ENCODE measurements at regions not wholly inside any gene's neighbourhood (a gene's known extent, or its start where the extent isn't known, plus 50 kb on each side); places are given as distances from the start of the nearest gene placed in this dataset.

DNA sequence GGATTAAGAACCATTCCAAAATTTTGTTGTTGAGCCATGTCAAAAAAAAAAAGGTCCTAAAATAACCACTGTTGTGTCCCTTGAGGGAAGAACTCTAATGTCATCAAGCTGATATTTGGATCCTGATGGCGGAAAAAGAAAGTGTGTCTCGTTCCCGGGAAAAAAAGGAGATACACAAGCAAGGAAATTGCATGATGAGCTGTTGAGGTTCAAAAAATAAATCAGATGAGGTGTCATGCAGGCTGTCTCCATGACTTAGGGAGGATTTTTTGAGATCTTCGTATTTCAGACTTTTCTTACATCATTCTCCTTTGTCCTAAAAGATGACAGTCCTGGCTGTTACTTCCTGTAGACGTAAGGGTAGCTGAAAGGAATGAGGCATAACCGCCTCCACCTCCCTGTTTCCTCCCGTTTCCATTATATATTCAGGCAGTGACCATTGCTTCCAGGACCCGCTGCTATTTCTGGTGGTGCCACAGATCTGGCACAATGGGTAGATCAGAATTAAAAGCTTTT is 117.3 kb upstream of the TNFAIP3 start:
- Histone ChIP-seq H3K27me3 (replicated peaks; ENCODE audit: insufficient read depth) (no peaks in the 10 kb centered on the region), H3K4me1 (ENCODE audit: control insufficient read depth in 1 of 2, low read depth in 2 of 2) (peaks cover 0 to 13% of the 10 kb centered on the region in 2 donors), H3K27ac (no peak overlapping the region), H3K9me3 (no peaks in the 10 kb centered on the region), H3K36me3 (no peaks in the 10 kb centered on the region), H3K4me3 (peak overlapping the region; percentile 22)
- no peak for ATAC-seq (ENCODE audit: insufficient number of reproducible peaks, low FRiP score, low read depth)
- no peak for DNase-seq (ENCODE audit: low spot score)
- TF ChIP-seq, protein P1, sequence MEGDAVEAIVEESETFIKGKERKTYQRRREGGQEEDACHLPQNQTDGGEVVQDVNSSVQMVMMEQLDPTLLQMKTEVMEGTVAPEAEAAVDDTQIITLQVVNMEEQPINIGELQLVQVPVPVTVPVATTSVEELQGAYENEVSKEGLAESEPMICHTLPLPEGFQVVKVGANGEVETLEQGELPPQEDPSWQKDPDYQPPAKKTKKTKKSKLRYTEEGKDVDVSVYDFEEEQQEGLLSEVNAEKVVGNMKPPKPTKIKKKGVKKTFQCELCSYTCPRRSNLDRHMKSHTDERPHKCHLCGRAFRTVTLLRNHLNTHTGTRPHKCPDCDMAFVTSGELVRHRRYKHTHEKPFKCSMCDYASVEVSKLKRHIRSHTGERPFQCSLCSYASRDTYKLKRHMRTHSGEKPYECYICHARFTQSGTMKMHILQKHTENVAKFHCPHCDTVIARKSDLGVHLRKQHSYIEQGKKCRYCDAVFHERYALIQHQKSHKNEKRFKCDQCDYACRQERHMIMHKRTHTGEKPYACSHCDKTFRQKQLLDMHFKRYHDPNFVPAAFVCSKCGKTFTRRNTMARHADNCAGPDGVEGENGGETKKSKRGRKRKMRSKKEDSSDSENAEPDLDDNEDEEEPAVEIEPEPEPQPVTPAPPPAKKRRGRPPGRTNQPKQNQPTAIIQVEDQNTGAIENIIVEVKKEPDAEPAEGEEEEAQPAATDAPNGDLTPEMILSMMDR (IDR thresholded peaks at IDR 0.05), result no peak

DNA sequence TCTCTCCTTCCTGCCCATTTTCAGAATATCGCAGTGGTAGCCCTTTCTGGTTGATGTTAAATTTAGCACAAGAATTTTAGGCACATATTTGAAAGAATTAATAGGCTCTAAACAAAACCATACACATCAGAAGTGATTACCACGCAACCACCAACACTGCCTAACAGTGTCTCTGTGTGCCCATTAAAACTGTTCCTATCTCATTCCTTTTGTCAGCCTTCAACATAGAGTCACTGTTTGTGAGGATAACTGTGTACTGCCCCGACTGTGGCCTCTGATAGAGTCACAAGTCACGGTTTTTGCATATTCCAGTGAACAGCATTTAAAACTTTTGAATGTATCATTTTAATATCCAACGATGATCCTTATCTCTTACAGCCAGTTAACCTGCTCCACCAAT is 116.8 kb upstream of the TNFAIP3 start:
- DNase-seq (ENCODE audit: low spot score) (no peak), ATAC-seq (ENCODE audit: insufficient number of reproducible peaks, low FRiP score, low read depth) (no peak)
- TF ChIP-seq, protein P1 (IDR thresholded peaks at IDR 0.05), result no peak
- H3K9me3 ChIP-seq, result no peaks in the 10 kb centered on the region
- no peak overlapping the region for H3K27ac ChIP-seq
- peaks cover 0 to 13% of the 10 kb centered on the region in 2 donors for H3K4me1 ChIP-seq (ENCODE audit: control insufficient read depth in 1 of 2, low read depth in 2 of 2)
- no peak overlapping the region for H3K4me3 ChIP-seq
- H3K27me3 ChIP-seq (replicated peaks; ENCODE audit: insufficient read depth), result no peaks in the 10 kb centered on the region
- no peaks in the 10 kb centered on the region for H3K36me3 ChIP-seq

DNA sequence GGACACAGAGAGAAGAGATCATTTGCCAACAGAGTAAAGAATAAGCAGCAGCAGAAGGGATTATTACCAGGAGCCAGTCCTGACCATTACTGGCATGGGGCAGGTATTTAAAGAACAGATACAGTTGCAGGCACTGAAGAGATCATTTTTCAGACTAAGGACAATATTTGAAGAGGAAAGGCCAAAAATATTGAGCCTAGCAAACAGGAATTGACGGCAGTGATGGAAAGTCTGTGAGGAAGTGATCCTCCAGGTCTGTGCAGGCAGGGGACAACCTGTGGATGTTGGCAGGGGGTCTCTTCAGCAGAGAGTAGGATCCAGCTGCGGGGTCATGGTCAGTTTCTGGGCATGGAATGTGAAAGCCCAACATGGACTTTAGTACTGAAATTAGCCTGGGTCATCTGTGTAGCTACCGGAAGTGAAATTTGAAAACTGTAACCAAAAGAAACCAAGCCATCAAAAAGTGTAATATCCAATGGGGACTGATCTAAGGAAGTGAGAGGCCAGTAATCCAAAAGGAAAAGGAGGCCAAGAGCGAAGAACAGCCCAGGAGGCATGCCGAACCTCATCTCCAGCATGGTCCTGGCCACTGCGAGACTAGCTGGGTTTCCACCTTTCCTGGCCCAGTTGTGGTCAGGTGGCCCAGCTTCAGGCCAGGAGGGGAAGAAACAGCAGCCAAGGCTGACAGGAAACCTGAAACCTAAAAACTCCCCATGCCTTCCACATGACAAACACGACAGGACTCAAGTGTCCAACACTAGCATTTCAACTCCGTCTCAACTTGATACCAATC is 115.1 kb upstream of the TNFAIP3 start:
- Histone ChIP-seq H3K4me3 (no peak overlapping the region), H3K27me3 (replicated peaks; ENCODE audit: insufficient read depth) (no peaks in the 10 kb centered on the region), H3K36me3 (no peaks in the 10 kb centered on the region), H3K27ac (no peak overlapping the region), H3K4me1 (ENCODE audit: control insufficient read depth in 1 of 2, low read depth in 2 of 2) (peaks cover 0 to 13% of the 10 kb centered on the region in 2 donors), H3K9me3 (no peaks in the 10 kb centered on the region)
- DNase-seq (ENCODE audit: low spot score) (no peak), ATAC-seq (ENCODE audit: insufficient number of reproducible peaks, low FRiP score, low read depth) (no peak)
- TF ChIP-seq, protein P1 (IDR thresholded peaks at IDR 0.05), result no peak

DNA sequence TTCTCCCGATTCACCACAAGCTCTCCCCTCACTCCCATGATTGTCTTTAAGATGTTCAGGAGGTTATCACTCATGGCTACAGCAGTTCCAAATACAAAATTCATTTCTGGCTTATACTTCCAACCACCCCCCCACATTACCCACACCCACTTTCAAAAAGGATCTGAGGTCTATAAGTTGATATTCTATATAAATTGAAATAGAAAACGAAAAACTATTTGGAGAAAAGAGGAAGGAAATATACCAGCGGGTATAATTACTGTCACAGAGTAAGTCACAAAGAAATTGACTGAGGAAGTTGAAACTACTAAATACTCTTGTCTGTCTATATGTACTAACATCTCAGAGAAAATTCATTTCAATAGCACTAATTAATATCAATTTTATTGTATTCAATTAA is 112.7 kb upstream of the TNFAIP3 start:
- ATAC-seq (ENCODE audit: insufficient number of reproducible peaks, low FRiP score, low read depth), result no peak
- H3K36me3 ChIP-seq, result no peaks in the 10 kb centered on the region
- H3K4me3 ChIP-seq, result no peak overlapping the region
- DNase-seq (ENCODE audit: low spot score), result no peak
- TF ChIP-seq, protein P1 (IDR thresholded peaks at IDR 0.05), result no peak
- H3K27ac ChIP-seq, result no peak overlapping the region
- peaks cover 0 to 7% of the 10 kb centered on the region in 2 donors for H3K4me1 ChIP-seq (ENCODE audit: control insufficient read depth in 1 of 2, low read depth in 2 of 2)
- no peaks in the 10 kb centered on the region for H3K27me3 ChIP-seq (replicated peaks; ENCODE audit: insufficient read depth)
- no peaks in the 10 kb centered on the region for H3K9me3 ChIP-seq

DNA sequence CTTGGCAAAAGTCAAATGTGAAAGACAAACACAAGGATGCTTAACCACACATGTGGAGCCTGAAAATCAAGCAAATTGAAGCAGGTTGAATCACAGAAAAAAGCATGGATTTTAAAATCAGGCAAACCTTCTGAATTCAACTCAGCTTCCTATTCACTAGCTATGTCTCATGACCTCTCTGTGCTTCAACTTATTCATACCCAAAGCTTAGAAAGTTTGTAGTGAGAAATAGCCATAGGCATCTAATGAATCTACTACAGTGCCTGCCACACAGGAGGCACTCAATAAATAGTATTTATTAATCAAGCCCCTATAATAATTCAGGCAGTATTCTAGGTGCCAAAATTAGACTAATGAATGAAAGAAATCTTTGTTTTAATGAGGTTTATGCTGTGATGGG is 112.2 kb upstream of the TNFAIP3 start:
- H3K36me3 ChIP-seq, result no peaks in the 10 kb centered on the region
- H3K4me1 ChIP-seq (ENCODE audit: control insufficient read depth in 1 of 2, low read depth in 2 of 2), result peaks cover 0 to 2% of the 10 kb centered on the region in 2 donors
- TF ChIP-seq, protein P1 (IDR thresholded peaks at IDR 0.05), result no peak
- no peaks in the 10 kb centered on the region for H3K27me3 ChIP-seq (replicated peaks; ENCODE audit: insufficient read depth)
- H3K9me3 ChIP-seq, result no peaks in the 10 kb centered on the region
- DNase-seq (ENCODE audit: low spot score) (no peak), ATAC-seq (ENCODE audit: insufficient number of reproducible peaks, low FRiP score, low read depth) (no peak)
- H3K4me3 ChIP-seq, result no peak overlapping the region
- H3K27ac ChIP-seq, result no peak overlapping the region

All from thoracic aorta (tissue), 2 donors.